22Rv1 (cell line): ENCODE measurements at regions not wholly inside any gene's neighbourhood (a gene's known extent, or its start where the extent isn't known, plus 50 kb on each side); places are given as distances from the start of the nearest gene placed in this dataset.
"Not testable (repeated sequence)": the region's sequence is repeated elsewhere in the genome, so short reads cannot be mapped to it uniquely, and the experiment has no call there.

Experiments
- H3K27ac ChIP-seq: fragments of 450-650 bp; 2 replicates; pipeline ENCODE4 v1.5.1; 2017
- CTCF ChIP-seq: fragments of 450-650 bp; IDR thresholded peaks from 2 replicates; pipeline ENCODE4 v1.5.1; 2017; ENCODE audit warnings: mild to moderate bottlenecking
- ZFX ChIP-seq: fragments of 450-650 bp; IDR thresholded peaks from 2 replicates; pipeline ENCODE4 v1.6.1; 2017; ENCODE audit warnings: antibody characterized with exemption, borderline replicate concordance

DNA sequence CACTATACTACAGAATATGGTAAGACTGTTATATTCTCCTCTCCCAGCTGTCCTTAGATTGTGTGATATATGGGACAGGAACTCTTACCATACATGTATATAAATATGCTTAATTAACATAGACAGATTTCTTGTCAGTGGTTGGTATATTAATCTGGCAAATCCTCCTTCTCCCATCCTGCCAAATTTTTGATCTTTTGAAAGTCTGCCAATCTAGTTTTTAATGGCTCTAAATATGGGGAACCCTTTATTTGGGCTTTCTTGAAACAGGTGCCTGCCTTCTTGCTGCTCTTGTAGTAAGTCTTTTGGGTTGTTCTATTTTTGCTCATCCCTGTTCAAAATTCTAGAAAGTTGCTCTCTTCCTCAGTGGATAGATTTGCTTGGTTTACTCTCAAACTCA is 63.5 kb downstream of the SPATA31D1 start:
- no peak overlapping the region for H3K27ac ChIP-seq
- TF ChIP-seq CTCF (no peak), ZFX (no peak)

DNA sequence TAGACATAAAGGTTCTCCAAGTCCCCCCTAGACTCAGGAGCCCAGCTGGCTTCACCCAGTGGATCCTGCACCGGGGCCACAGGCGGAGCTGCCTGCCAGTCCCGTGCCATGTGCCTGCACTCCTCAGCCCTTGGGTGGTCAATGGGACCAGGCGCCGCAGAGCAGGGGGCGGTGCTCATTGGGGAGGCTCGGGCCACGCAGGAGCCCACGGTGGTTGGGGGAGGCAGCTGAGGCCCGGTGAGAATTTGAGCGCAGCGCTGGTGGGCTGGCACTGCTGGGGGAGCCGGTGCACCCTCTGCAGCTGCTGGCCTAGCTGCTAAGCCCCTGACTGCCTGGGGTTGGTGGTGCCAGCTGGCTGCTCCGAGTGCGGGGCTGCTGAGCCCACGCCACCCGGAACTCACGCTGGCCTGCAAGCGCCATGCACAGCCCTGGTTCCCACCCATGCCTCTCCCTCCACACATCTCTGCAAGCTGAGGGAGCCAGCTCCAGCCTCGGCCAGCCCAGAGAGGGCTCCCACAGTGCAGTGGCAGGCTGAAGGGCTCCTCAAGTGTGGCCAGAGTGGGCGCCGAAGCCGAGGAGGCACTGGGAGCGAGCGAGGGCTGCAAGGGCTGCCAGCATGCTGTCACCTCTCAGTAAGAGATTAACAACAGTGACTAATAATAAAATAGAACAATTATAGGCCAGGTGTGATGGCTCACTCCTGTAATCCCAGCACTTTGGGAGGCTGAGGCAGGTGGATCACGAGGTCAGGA is 65.9 kb downstream of the SPATA31D1 start:
- TF ChIP-seq ZFX (no peak), CTCF (no peak)
- H3K27ac ChIP-seq = no peak overlapping the region

GRCh38 chr9:82057805-82058204 is 69.2 kb downstream of the SPATA31D1 start:
- no peak overlapping the region for H3K27ac ChIP-seq
- TF ChIP-seq CTCF (no peak), ZFX (no peak)

GRCh38 chr9:82061801-82062200 is 73.2 kb downstream of the SPATA31D1 start:
- peak; percentile 27 for TF ChIP-seq CTCF
- not testable (repeated sequence) for H3K27ac ChIP-seq

DNA sequence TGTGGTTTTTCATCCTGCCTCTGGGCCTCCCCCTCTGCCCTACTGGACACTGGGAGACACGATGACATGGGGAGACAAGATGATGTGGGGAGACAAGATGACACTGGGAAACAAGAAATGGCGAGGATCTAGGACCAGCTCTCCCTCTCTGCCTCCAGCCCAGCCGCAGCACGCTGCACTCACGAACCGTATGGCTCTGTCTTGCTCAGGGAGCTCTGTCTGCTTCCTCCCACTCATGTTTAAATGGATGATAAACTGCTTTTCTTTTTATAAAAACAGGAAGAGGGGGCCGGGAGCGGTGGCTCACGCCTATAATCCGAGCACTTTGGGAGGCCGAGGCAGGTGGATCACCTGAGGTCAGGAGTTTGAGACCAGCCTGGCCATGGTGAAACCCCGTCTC is 73.7 kb downstream of the SPATA31D1 start:
- no peak for TF ChIP-seq CTCF
- TF ChIP-seq ZFX = no peak
- H3K27ac ChIP-seq = no peak overlapping the region

GRCh38 chr9:82073551-82074543 is 85.3 kb downstream of the SPATA31D1 start:
- TF ChIP-seq ZFX (no peak), CTCF (no peak)
- H3K27ac ChIP-seq = no peak overlapping the region

GRCh38 chr9:82080265-82080664 is 91.7 kb downstream of the SPATA31D1 start:
- H3K27ac ChIP-seq = no peak overlapping the region
- TF ChIP-seq ZFX (no peak), CTCF (no peak)
